ENCODE measurements at regions not wholly inside any gene's neighbourhood (a gene's known extent, or its start where the extent isn't known, plus 50 kb on each side); places are given as distances from the start of the nearest gene placed in this dataset.

GRCh38 chr11:97428247-97428790 is 1038.5 kb downstream of the JRKL start:
- TF ChIP-seq RAD21 (IDR thresholded peaks at IDR 0.05; ENCODE audit: low read length) (no peak), USF2 (IDR thresholded peaks at IDR 0.05; ENCODE audit: borderline replicate concordance, low read depth, low read length) (no peak), FOSL2 (IDR thresholded peaks at IDR 0.05; ENCODE audit: borderline replicate concordance, low read depth) (no peak)

Data from SK-N-SH (cell line).